Stimulated activated CD8-positive, alpha-beta memory T cell treated with anti-CD3 and anti-CD28 coated beads, Interleukin-4, amount 100 ng/mL, for 1 hour (primary cell): ENCODE measurements at regions not wholly inside any gene's neighbourhood (a gene's known extent, or its start where the extent isn't known, plus 50 kb on each side); places are given as distances from the start of the nearest gene placed in this dataset.

Experiments used
- DNase-seq, 2 donors: peaks; one replicate each; pipeline ENCODE4 v3.0.0-alpha.2; 2020; ENCODE audit warnings: low read depth in 2 of 2, low spot score in 1 of 2

DNA sequence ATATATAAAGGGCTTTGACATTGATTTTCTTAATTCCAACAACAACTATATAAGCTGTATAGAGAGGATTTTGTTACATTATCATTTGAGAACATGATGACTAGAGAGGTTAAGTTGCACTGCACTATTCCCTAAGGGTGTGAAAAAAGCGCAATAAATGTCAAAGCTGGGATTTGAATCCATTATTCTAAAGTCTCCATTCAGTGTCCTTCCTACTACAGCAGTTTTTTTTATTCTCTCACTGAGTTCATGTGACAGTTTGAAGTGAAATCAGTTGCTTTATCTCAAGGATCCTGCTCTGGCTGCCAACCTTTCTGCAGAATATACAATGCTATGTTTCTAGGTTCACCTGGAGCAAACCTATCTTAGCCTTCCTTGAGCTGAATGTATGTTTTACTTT is 177.5 kb downstream of the ANKRD50 start:
- no peak for DNase-seq

DNA sequence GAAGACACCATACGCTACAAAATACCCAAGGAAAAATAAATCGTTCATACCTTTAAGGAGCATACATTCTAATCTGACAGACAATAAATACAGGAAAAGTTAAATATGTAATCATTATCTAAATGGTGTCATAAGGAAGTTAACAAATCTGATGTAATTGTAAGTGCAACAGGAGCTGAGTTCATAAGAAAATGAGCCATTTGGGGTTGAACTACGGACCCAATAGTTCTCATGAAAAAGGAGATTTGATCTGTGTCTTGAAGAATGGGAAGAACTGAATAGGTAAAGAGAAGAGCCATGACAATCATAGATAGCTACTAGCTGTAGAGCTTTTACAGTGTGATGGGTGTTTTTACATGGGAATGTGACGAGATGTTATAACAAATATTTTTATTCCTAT is 175.6 kb downstream of the ANKRD50 start:
- no peak for DNase-seq

DNA sequence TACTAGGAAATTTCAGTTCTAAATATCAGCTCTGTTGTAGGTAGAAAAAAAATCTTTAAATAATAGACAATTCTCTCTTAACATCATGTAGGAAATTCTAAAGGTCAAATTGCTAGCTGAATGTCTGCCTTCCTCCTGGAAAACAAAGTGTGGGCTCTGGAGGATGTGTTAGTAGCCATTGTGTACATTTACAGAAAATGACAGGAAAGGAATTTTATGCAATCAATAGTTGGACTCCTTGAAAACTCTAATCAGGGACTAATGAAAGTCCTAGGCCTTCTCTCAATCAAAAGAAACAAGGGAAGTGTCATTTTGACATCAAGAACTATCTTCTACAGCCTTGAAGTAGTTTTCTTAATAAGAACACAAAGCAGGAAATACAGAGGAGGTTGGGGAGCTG is 174.6 kb downstream of the ANKRD50 start:
- no peak for DNase-seq

DNA sequence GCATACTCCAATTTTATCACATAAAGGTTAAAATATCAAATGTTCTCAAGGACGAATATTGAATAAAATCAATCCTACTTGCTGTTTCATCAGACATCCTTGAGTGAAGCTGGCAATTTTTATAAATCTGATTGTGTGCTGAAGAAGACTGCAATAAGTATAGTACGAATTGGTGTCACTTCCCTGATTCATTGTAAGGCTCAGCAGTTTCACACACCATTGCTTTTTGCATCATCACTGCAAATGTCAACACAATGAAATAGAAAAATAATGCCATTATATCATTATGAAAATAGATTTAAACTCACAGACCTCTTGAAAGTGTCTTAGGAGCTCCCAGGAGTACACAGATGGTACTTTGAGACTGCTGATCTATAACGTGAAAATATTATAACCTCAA is 172.5 kb downstream of the ANKRD50 start:
- no peak for DNase-seq

DNA sequence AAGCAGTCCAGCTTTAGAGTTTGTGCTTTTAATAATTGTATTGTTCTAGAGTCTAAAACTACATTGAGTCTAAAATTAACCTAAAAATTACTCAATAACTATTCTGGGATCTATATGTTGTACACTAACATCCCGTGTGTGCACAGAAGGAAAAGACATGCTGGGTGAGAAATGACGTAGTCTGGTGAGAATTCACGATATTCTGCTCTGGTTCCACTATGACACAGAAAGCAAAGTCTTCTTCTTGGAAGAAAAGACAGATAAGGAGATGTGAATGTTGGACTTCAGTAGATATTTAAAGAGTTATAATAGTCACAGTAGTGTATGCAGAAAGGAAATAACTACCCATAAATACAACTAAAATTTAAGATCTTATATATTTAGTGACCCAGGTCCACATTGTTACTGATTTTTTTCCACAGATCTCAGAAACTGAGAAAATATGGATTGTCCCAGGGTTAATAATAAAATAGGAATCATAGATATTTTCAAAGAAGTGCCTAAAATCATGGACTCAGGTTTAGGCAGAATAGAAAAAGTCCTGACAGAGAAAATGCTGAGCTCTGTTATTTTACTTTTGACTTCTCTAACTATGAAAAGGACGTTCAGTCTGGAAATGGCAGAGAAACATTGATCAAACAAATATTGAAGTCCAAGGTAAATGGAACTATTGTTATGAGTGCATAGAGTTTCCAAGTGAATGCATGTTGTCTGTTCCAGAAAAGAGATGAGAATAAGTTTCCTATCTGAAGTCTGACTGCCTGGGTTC is 170.7 kb downstream of the ANKRD50 start:
- DNase-seq: no peak

DNA sequence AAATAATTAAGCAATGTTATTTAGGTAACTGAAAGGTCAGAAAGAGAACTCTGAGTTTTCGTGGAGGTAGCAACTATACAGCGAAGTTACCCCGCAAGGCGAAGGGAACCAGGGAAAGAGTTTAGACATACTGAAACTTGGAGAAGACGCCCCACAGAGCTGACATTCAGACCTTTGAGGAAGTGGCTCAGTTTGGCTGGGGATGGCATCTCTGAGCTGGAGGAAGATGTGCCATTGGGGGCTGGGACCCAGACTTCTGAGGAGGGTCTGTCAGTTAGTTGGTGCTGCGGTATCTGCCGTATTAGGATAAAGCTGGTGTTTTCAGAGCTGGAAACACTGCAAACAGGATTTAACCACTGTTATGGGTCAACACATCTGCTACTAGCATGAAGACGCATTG is 156.6 kb downstream of the ANKRD50 start:
- no peak for DNase-seq

DNA sequence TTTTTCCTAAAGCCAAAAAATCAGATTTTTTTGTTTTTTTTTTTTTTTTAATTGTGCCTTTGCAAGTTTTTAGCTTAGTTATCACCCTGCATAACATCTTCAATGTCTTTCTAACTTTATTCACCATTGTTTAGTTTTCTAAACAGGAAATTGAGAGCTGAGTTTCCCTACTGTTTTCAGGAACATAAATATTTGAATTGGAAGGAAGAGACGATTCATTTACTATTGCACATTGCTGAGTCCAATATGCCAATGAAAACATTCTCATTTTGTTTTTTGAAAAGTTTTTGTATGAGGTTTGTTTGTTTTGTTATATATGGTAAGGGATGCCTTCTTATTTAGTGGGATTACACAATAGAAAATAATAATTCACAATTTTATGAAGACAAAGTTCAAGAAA is 148.4 kb downstream of the ANKRD50 start:
- DNase-seq: no peak

DNA sequence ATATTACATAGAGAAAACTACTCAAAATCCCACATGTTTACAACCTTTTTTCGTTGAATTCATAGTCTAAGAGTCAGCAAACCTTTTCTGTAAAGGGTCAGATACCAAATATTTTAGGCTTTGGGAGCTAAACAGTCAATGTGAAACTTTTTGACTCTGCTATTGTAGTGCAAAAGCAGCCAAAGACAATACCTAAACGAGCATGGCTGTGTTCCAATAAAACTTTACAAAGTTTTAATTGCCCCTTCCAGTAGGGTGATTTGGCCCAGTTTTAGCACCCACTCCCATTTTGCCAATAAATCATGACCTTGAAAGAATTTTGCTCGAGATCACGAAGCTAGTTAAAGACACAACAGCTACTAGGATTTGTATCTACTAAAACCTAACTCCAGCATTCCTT is 147.2 kb downstream of the ANKRD50 start:
- DNase-seq: no peak

DNA sequence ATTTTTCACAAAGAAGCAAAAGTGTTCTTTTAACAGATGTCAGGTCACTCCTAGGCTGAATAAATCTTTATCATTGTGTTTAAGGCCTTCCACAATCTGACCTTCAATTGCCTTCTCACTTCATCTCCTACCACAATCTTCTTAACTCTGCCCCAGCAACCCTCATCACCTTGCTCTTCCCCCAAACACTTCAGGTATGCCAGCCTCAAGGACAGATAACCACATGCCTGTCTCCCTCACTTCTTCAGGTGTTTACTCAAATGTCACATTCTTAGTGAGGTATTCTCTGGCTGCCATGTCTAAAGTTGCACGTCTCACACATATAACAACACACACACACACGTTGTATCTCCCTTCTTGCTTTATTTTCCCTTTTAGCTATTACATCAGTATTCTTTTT is 146.5 kb downstream of the ANKRD50 start:
- no peak for DNase-seq

DNA sequence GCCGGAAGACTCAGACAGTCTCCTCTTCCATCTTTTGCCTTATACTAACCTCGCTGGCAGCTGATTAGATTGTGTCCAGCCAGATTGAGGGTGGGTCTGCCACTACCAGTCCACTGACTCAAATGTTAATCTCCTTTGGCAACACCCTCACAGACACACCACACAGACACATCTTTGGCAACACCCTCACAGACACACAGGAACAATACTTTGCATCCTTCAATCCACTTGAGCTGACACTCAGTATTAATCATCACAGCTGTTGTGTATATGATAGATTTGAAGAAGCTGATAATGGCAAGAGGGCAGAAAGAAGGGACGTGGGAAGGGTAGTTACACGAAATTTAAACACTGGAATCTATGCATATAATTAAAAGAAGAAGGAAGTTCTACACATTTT is 139.5 kb downstream of the ANKRD50 start:
- DNase-seq: no peak

DNA sequence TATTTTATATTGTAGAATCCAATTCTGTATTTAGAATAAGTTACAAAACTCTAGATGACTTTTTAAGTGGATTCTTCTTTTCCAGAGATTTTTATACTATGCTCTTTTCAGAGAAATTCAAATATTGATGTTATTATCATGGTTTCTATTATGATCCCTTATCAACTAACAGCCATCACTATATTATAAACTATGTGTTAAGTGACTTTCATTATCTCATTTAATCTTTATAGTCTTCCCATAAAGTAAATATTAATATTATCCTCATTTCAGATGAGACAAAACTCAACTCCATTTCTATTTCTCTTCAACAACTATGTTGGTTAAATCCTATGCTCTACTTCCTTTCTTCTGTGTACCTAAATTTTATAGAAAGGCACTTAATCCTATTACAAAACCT is 132.6 kb downstream of the ANKRD50 start:
- no peak for DNase-seq

DNA sequence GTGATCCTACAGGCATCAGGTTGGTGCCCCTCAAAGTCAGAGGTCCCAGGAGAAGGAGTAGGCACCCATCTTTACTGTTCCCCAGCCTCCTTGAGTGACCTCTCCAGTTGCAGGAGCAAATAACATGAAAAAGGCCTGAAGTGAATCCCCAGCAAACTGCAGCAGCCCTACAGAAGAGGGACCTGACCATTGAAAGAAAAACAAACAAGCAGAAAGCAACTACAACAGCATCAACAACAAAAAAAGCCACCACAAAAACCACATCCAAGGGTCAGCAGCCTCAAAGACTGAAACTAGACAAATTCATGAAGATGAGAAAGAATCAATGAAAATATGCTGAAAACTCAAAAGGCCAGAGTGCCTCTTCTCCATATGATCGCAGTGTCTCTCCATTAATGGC is 128.7 kb downstream of the ANKRD50 start:
- DNase-seq: no peak

DNA sequence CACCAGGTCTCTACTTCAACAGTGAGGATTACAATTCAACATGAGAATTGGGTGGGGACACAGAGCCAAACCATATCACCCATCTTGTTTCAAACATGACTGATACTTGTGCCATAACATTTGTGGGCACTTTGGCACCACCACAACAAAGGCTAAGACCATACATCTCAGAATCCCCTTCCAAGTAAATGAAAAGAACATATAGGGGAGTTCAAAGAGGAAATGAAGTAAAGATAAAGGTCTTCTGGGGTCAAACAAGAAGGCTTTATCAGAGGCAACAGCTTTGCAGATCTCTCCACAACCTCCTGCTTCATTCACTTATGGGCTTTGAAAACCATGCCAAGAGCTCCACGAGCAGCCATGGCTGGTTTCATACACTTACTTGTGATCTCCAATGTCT is 122.7 kb downstream of the ANKRD50 start:
- DNase-seq: no peak

DNA sequence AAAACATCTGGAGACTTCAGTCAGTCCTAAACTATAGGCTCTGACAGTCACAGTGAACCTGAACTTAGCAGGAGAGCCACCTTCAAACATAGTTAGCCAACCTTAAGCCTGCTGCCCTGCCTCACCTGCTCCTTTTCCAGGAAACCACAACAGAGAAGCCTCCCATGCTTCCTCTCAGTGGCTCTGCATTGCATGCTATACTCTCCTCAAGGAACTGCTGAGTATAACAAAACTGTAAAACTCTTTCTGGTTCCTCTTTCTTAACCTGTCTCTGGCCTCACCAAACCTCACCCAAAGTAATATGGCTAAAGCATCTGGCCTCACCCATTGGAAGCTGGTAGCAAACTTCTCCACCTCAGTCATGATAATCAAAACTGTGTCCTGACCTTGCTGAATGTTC is 122.1 kb downstream of the ANKRD50 start:
- DNase-seq: no peak

DNA sequence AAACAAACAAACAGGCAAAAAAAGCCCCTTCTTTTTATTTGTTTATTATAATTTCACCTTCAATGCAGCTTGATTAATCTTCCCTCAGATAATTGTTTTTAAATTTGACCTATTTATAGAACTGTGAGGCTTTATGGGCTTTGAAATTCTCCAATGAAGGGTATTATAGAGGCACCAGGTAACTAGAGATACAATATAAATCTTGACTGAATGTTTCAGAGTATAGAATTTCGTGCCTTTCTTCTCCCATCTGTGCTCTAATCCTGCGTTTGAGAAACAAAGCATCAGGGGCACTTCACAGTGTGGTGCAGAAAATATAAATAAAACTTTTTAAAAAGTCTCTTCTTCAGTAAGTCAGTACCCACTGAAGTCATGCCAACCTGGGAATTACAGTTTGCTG is 120.9 kb downstream of the ANKRD50 start:
- no peak for DNase-seq

DNA sequence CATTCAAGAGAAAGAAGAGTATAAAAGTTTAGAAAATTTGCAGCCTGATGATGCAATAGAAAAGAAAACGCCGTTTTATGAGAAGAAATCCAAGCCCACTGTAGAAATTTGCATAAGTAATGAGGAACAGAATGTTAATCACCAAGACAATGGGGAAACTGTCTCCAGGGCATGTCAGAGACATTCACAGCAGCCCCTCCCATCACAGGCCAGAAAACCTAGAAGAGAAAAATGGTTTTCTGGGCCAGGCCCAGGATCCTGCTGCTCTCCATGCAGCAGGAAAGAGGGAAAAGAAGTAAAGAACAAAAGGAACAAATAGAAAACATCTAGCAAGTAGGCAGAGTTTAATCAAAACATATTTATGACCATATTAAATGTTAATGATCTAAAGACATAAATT is 119.0 kb downstream of the ANKRD50 start:
- no peak for DNase-seq

DNA sequence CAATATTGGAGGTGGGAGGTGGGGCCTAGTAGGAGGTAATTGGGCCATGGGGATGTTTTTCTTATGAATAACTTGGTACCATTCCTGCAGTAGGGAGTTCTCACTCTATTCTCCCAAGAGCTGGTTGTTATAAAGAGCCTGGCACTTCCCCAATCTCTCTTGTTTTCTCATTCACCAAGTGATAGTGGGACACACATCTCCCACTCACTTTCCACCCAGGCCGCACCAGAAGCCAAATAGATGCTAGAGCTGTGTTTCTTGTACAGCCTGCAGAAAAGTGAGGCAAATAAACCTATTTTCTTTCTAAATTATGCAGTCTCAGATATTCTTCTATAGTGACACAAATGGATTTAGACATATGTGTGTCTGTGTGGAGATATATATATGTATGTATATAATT is 117.6 kb downstream of the ANKRD50 start:
- no peak for DNase-seq

DNA sequence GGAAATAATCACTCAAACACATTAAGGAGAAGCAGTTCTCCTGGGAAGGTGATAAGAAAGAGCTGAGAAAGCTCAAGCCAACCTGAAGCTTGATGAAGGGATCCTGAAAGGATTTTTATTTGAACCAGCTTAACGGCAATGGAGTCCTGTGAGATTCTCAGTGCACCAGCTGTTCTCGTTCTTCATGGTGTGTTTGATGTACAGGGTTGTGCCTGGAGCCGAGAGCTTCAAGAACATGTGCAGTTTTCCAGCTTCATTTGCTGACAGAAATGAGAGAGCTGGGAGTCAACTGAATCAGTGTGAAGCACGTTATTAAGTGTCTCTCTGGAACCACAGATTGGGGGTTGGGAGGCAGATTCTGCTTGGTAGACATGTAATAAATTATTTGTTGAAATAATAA is 115.7 kb downstream of the ANKRD50 start:
- DNase-seq: no peak

DNA sequence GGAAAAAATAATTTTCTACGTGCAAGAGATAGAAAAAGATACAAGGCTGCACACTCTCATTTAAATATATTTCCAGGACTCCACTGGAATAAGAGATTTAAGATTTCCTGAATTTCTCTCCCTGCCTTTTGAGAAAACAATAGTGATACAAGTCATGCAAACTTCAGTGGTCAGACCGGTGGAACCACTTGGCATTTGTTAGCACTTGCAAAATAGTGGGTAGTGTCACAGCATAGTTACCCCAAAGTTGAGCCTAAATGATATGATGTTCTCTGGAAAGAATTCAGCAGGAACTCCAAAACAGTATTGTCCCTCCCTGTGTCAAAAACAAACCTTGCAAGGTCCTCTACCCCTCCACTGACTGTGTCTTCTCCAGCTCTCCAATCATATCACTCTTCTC is 102.3 kb downstream of the ANKRD50 start:
- DNase-seq: no peak
